GM23338 (cell line): ENCODE measurements at regions not wholly inside any gene's neighbourhood (a gene's known extent, or its start where the extent isn't known, plus 50 kb on each side); places are given as distances from the start of the nearest gene placed in this dataset.

Experiments used
- ATAC-seq: fragments of 200-7000 bp; cut with Tn5 transposase; 3 replicates; pipeline ENCODE4 v1.9.1; 2020
- DNase-seq: peaks from one replicate; pipeline ENCODE4 v3.0.0-alpha.2; 2015; ENCODE audit warnings: low spot score
- H2AFZ ChIP-seq: fragments of 200-600 bp; sonication (generic); 2 replicates; pipeline ENCODE4 v1.8.0; 2016; ENCODE audit warnings: antibody characterized with exemption, mild to moderate bottlenecking, moderate library complexity
- H3F3A ChIP-seq: fragments of 200-600 bp; sonication (generic); replicated peaks from 2 replicates; pipeline ENCODE4 v1.8.0; 2017; ENCODE audit warnings: antibody characterized with exemption, mixed run types, low read depth
- H3K27ac ChIP-seq: fragments of 200-600 bp; sonication (generic); 2 replicates; pipeline ENCODE4 v1.6.1; 2016; ENCODE audit warnings: low read depth
- H3K27me3 ChIP-seq: fragments of 200-600 bp; sonication (generic); 2 replicates; pipeline ENCODE4 v1.8.0; 2016; ENCODE audit warnings: mild to moderate bottlenecking, mixed run types, moderate library complexity; ENCODE audit not compliant: insufficient read depth
- H3K36me3 ChIP-seq: fragments of 200-600 bp; sonication (generic); 2 replicates; pipeline ENCODE4 v1.8.0; 2016; ENCODE audit warnings: mild to moderate bottlenecking; ENCODE audit not compliant: insufficient read depth
- H3K4me1 ChIP-seq: fragments of 200-600 bp; sonication (generic); 2 replicates; pipeline ENCODE4 v1.8.0; 2016; ENCODE audit warnings: mild to moderate bottlenecking, moderate library complexity; ENCODE audit not compliant: insufficient read depth
- H3K4me2 ChIP-seq: fragments of 200-600 bp; sonication (generic); 2 replicates; pipeline ENCODE4 v1.7.1; 2017; ENCODE audit warnings: mixed run types
- H3K4me3 ChIP-seq: fragments of 200-600 bp; sonication (generic); 2 replicates; pipeline ENCODE4 v1.6.1; 2016; ENCODE audit warnings: mixed run types
- H3K79me2 ChIP-seq: fragments of 200-600 bp; sonication (generic); replicated peaks from 2 replicates; pipeline ENCODE4 v1.8.0; 2017; ENCODE audit warnings: mild to moderate bottlenecking; ENCODE audit not compliant: insufficient read depth
- H3K9me2 ChIP-seq: fragments of 200-600 bp; sonication (generic); 2 replicates; pipeline ENCODE4 v1.8.0; 2017; ENCODE audit not compliant: insufficient read depth
- H4K20me1 ChIP-seq: fragments of 200-600 bp; sonication (generic); replicated peaks from 2 replicates; pipeline ENCODE4 v1.8.0; 2017; ENCODE audit warnings: mild to moderate bottlenecking; ENCODE audit not compliant: insufficient read depth
- H3K27ac Mint-ChIP-seq: 2 replicates; pipeline ENCODE4 v1.8.0; 2020; ENCODE audit warnings: inconsistent platforms, mild to moderate bottlenecking, moderate library complexity, mixed read lengths
- H3K27me3 Mint-ChIP-seq: 3 replicates; pipeline ENCODE4 v1.8.0; 2022; ENCODE audit warnings: low read depth, mild to moderate bottlenecking, moderate library complexity, mixed read lengths, inconsistent platforms; ENCODE audit not compliant: insufficient read depth, poor library complexity
- H3K36me3 Mint-ChIP-seq: 3 replicates; pipeline ENCODE4 v1.8.0; 2021; ENCODE audit warnings: low read depth, mild to moderate bottlenecking, inconsistent platforms, moderate library complexity, mixed read lengths
- H3K4me1 Mint-ChIP-seq: 3 replicates; pipeline ENCODE4 v1.8.0; 2020; ENCODE audit warnings: mild to moderate bottlenecking, inconsistent platforms, mixed read lengths
- H3K4me3 Mint-ChIP-seq: 3 replicates; pipeline ENCODE4 v1.8.0; 2021; ENCODE audit warnings: moderate library complexity, mild to moderate bottlenecking, inconsistent platforms, mixed read lengths
- H3K9me3 Mint-ChIP-seq: 3 replicates; pipeline ENCODE4 v1.8.0; 2020; ENCODE audit warnings: moderate library complexity, mild to moderate bottlenecking, inconsistent platforms, mixed read lengths
- EZH2 ChIP-seq: fragments of 200-600 bp; sonication (generic); IDR thresholded peaks from one replicate; pipeline ENCODE4 v1.8.0; 2017; ENCODE audit warnings: antibody characterized with exemption, mild to moderate bottlenecking, low read depth; ENCODE audit not compliant: unreplicated experiment
- JUNB ChIP-seq: IDR thresholded peaks from one replicate; pipeline ENCODE4 v1.6.1; 2016; ENCODE audit warnings: antibody characterized with exemption; ENCODE audit not compliant: unreplicated experiment
- TF ChIP-seq, protein P1 (sequence below), 2 experiments: fragments of 200-600 bp in 1 of 2; sonication (generic) in 1 of 2; conservative IDR thresholded peaks; 2 replicates each; pipeline versions ENCODE4 v1.5.1 to v1.6.1; 2016 to 2017; ENCODE audit warnings: antibody characterized with exemption in 2 of 2, low read depth in 2 of 2, mild to moderate bottlenecking in 2 of 2, moderate library complexity in 1 of 2
- TF ChIP-seq, protein P2 (sequence below): IDR thresholded peaks from one replicate; pipeline ENCODE4 v1.6.1; 2018; ENCODE audit warnings: antibody characterized with exemption; ENCODE audit not compliant: unreplicated experiment

DNA sequence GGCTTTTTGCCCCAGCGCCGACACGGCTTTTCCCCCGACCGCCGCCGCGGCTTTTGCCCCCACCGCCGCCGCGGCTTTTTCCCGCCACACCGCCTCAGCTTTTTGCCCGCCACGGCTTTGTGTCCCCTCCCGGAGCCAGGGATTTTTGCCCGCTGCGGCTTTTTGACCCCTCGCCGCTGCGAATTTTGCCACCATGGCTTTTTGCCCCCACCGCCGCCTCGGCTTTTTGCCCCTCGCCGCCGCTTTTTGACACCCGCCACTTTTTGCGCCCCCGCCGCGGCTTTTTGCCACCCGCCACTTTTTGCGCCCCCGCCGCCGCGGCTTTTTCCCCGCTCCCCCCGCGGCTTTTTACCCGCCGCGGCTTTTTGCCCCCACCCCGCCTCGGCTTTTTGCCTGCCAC lies 1342.5 kb downstream of the TP53TG3F start (continued):
- TF ChIP-seq, protein P1, sequence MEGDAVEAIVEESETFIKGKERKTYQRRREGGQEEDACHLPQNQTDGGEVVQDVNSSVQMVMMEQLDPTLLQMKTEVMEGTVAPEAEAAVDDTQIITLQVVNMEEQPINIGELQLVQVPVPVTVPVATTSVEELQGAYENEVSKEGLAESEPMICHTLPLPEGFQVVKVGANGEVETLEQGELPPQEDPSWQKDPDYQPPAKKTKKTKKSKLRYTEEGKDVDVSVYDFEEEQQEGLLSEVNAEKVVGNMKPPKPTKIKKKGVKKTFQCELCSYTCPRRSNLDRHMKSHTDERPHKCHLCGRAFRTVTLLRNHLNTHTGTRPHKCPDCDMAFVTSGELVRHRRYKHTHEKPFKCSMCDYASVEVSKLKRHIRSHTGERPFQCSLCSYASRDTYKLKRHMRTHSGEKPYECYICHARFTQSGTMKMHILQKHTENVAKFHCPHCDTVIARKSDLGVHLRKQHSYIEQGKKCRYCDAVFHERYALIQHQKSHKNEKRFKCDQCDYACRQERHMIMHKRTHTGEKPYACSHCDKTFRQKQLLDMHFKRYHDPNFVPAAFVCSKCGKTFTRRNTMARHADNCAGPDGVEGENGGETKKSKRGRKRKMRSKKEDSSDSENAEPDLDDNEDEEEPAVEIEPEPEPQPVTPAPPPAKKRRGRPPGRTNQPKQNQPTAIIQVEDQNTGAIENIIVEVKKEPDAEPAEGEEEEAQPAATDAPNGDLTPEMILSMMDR (conservative IDR thresholded peaks at IDR 0.05; ENCODE audit: low read depth in 2 of 2), result no peak

DNA sequence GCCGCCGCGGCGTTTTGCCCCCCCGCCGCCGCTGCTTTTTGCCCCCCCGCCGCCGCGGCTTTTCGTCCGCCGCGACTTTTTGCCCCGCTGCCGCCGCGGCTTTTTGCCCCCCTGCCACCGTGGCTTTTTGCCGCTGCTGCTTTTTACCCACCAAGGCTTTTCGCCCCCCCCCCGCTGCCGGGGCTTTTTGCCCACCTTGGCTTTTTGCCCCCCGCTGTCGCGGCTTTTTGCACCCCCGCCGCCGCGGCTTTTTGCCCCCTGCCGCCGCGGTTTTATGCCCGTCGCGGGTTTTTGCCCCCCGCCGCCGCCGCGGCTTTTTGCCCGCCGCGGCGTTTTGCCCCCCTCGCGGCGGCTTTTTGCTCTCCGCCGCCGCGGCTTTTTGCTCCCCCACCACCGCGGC lies 1343.0 kb downstream of the TP53TG3F start:
- H3K27ac ChIP-seq, result no peak overlapping the region

DNA sequence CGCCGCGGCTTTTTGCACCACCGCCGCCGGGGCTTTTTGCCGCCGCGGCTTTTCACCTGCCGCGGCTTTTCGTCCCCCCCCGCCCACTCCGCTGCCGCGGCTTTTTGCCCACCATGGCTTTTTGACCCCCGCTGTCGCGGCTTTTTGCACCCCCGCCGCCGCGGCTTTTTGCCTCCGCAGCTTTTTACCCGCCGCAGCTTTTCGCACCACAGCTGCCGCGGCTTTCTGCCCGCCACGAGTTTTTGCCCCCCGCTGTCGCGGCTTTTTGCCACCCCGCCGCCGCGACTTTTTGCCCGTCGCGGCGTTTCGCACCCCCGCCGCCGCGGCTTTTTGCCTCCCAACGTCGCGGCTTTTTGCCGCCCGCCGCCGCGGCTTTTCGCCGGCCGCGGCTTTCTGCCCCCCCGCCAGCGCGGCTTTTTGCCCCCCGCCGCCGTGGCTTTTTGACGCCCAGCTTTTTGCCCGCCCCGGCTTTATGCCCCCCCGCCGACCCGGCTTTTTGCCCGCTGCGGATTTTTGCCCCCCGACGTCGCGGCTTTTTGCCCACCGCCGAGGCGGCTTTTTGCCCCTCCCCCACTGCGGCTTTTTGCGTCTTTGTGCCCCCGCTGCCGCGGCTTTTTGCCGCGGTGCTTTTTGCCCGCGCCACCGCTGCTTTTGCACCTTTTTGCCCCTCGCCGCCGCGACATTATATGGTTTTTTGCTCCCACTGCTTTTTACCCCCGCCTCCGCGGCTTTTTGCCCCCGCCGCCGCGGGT lies 1343.6 kb downstream of the TP53TG3F start:
- no peaks in the 10 kb centered on the region for H3K4me1 Mint-ChIP-seq
- TF ChIP-seq, protein P2, sequence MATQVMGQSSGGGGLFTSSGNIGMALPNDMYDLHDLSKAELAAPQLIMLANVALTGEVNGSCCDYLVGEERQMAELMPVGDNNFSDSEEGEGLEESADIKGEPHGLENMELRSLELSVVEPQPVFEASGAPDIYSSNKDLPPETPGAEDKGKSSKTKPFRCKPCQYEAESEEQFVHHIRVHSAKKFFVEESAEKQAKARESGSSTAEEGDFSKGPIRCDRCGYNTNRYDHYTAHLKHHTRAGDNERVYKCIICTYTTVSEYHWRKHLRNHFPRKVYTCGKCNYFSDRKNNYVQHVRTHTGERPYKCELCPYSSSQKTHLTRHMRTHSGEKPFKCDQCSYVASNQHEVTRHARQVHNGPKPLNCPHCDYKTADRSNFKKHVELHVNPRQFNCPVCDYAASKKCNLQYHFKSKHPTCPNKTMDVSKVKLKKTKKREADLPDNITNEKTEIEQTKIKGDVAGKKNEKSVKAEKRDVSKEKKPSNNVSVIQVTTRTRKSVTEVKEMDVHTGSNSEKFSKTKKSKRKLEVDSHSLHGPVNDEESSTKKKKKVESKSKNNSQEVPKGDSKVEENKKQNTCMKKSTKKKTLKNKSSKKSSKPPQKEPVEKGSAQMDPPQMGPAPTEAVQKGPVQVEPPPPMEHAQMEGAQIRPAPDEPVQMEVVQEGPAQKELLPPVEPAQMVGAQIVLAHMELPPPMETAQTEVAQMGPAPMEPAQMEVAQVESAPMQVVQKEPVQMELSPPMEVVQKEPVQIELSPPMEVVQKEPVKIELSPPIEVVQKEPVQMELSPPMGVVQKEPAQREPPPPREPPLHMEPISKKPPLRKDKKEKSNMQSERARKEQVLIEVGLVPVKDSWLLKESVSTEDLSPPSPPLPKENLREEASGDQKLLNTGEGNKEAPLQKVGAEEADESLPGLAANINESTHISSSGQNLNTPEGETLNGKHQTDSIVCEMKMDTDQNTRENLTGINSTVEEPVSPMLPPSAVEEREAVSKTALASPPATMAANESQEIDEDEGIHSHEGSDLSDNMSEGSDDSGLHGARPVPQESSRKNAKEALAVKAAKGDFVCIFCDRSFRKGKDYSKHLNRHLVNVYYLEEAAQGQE, result no peak
- no peak for TF ChIP-seq JUNB
- no peak overlapping the region for H3K4me3 Mint-ChIP-seq
- H4K20me1 ChIP-seq, result no peaks in the 10 kb centered on the region
- no peaks in the 10 kb centered on the region for H3K4me1 ChIP-seq
- ATAC-seq (no peak), DNase-seq (no peak)
- peaks cover 3% of the 10 kb centered on the region for H3K27me3 Mint-ChIP-seq
- peaks cover 11% of the 10 kb centered on the region; the same call in 2 of the 3 replicates for H3K36me3 Mint-ChIP-seq
- no peaks in the 10 kb centered on the region for H3K9me2 ChIP-seq
- H3K36me3 ChIP-seq, result no peaks in the 10 kb centered on the region
- no peaks in the 10 kb centered on the region for H3F3A ChIP-seq
- no peak overlapping the region for H2AFZ ChIP-seq
- H3K27me3 ChIP-seq, result no peaks in the 10 kb centered on the region
- no peak overlapping the region for H3K27ac ChIP-seq
- H3K79me2 ChIP-seq, result no peaks in the 10 kb centered on the region
- H3K27ac Mint-ChIP-seq, result no peak overlapping the region
- peaks cover 32% of the 10 kb centered on the region for H3K9me3 Mint-ChIP-seq
- no peak overlapping the region for H3K4me3 ChIP-seq
- H3K4me2 ChIP-seq, result no peak overlapping the region

More for the DNA sequence above, 1343.0 kb downstream of the TP53TG3F start:
- no peaks in the 10 kb centered on the region for H3K4me1 ChIP-seq
- H3K9me2 ChIP-seq, result no peaks in the 10 kb centered on the region
- H3K36me3 ChIP-seq, result no peaks in the 10 kb centered on the region
- no peaks in the 10 kb centered on the region for H3F3A ChIP-seq
- Mint-ChIP-seq H3K4me1 (no peaks in the 10 kb centered on the region), H3K27ac (no peak overlapping the region), H3K9me3 (peaks cover 36% of the 10 kb centered on the region), H3K36me3 (peaks cover 11% of the 10 kb centered on the region; the same call in 2 of the 3 replicates), H3K4me3 (no peak overlapping the region), H3K27me3 (peaks cover 3% of the 10 kb centered on the region)
- no peak overlapping the region for H2AFZ ChIP-seq
- H3K79me2 ChIP-seq, result no peaks in the 10 kb centered on the region
- no peak for DNase-seq
- ATAC-seq, result no peak
- H3K4me2 ChIP-seq, result no peak overlapping the region
- H3K27me3 ChIP-seq, result no peaks in the 10 kb centered on the region
- H4K20me1 ChIP-seq, result no peaks in the 10 kb centered on the region
- no peak overlapping the region for H3K4me3 ChIP-seq
- TF ChIP-seq EZH2, result no peak
